ENCODE measurements at regions not wholly inside any gene's neighbourhood (a gene's known extent, or its start where the extent isn't known, plus 50 kb on each side); places are given as distances from the start of the nearest gene placed in this dataset.
"Not testable (repeated sequence)": the region's sequence is repeated elsewhere in the genome, so short reads cannot be mapped to it uniquely, and the experiment has no call there.

DNA sequence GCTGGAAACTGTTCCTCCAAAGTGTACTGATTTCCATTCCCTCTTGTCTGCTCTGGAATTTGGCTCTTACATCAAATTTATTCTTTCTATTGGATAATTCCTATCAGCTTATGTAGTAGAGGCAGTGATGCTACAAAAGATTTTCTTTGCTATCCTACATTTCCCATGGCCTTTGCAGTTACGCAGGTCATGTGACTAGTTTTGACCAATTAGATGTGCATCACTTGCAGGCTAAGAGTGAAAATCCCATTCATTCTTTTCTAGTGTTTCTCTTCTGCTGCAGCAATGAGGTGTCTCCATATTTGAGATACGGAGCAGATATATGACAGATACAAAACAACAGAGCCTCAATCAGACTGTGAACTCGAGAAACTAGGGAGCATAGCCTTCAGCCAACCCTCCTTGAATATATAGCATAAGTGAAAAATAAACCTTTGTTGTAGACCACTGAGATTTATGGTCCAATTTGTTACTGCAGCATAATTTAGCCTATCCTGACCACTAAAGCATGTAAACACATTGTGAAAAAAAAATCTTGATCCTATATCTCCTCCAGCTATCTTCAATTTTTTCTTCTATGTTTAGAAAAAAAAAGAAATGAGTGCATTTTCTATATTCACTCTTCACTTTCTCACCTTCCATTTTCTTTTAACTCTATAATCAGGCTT is 102.0 kb downstream of the HNMT start:
- Histone ChIP-seq H4K20me1 (no peaks in the 10 kb centered on the region), H3K4me2 (no peak overlapping the region), H3K36me3 (no peaks in the 10 kb centered on the region), H3K27ac (no peak overlapping the region), H3K4me1 (peaks cover 0 to 15% (median 0%) of the 10 kb centered on the region in 10 experiments; a peak in 4 of 20 replicates), H3K9me3 (replicated peaks in 1 of 11) (no peaks in the 10 kb centered on the region), H3K4me3 (no peak overlapping the region), H3K9ac (no peak overlapping the region), H3K27me3 (no peaks in the 10 kb centered on the region)
- no peak for TF ChIP-seq Cebpa-rat (IDR thresholded peaks at IDR 0.05)

DNA sequence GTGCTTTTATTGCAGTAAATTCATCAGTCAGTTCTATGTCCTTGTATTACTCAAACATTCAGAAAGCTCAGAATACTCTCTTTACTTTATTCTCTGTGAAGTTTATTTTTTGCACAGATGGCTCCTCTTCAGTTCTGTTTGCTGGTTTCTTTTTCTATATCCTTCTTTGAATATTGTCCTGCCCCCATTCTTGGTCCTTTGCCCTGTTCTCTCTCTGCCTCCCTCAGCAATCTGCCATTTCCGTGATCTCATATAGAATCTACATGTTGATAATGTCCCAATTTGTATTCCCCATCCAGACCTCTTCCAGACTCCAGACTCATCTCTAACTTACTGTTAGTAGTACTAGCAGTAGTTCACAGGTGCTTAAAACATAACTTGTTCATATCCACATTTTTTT is 102.6 kb downstream of the HNMT start:
- no peaks in the 10 kb centered on the region for H3K27me3 ChIP-seq
- no peak overlapping the region for H3K4me3 ChIP-seq
- H3K36me3 ChIP-seq = no peaks in the 10 kb centered on the region
- no peak for TF ChIP-seq Cebpa-rat (IDR thresholded peaks at IDR 0.05)
- H3K4me2 ChIP-seq = no peak overlapping the region
- H3K9ac ChIP-seq = no peak overlapping the region
- H3K27ac ChIP-seq = no peak overlapping the region
- H4K20me1 ChIP-seq = no peaks in the 10 kb centered on the region
- H3K9me3 ChIP-seq (replicated peaks in 1 of 11) = no peaks in the 10 kb centered on the region
- H3K4me1 ChIP-seq = peaks cover 0 to 10% (median 0%) of the 10 kb centered on the region in 10 experiments; a peak in 4 of 20 replicates

DNA sequence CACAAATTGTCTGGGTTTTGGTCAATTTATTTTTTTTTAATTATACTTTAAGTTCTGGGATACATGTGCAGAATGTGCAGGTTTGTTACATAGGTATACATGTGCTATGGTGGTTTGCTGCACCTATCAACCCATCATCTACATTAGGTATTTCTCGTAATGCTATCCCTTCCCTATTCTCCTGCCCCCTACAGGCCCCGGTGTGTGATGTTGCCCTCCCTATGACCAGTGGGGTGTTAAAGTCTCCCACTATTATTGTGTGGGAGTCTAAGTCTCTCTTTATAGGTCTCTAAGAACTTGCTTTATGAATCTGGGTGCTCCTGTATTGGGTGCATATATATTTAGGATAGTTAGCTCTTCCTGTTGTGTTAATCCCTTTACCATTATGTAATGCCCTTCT is 104.4 kb downstream of the HNMT start:
- H3K4me2 ChIP-seq; H3K4me1 ChIP-seq; H3K36me3 ChIP-seq; H3K27ac ChIP-seq; H3K9me3 ChIP-seq (replicated peaks in 1 of 11); H4K20me1 ChIP-seq; H3K9ac ChIP-seq; H3K27me3 ChIP-seq; H3K4me3 ChIP-seq: not testable (repeated sequence)

DNA sequence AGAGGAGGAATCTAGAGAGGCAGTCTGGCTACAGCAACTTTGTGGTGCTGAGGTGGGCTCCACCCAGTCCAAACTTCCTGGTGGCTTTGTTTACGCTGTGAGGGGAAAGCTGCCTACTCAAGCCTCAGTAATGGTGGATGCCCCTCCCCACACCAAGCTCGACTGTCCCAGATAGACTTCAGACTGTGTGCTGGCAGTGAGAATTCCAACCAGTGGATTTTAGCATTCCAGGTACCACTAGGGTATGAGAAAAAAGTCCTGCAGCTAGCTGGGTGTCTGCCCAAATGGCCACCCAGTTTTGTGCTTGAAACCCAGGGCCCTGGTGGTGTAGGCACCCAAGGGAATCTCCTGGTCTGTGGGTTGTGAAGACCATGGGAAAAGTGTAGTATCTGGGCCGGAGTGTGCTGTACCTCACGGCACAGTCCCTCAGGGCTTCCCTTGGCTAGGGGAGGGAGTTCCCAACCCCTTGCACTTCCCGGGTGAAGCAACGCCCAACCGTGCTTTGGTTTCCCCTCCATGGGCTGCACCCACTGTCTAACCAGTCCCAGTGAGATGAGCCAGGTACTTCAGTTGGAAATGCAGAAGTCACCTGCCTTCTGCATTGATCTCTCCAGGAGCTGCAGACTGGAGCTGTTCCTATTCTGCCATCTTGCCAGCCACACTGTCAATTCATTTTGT is 106.9 kb downstream of the HNMT start:
- H3K27ac ChIP-seq, H4K20me1 ChIP-seq: not testable (repeated sequence)
- H3K4me2 ChIP-seq = peak overlapping the region in 2 of 11 experiments; percentile 1 to 13; a peak in 2 of 22 replicates

DNA sequence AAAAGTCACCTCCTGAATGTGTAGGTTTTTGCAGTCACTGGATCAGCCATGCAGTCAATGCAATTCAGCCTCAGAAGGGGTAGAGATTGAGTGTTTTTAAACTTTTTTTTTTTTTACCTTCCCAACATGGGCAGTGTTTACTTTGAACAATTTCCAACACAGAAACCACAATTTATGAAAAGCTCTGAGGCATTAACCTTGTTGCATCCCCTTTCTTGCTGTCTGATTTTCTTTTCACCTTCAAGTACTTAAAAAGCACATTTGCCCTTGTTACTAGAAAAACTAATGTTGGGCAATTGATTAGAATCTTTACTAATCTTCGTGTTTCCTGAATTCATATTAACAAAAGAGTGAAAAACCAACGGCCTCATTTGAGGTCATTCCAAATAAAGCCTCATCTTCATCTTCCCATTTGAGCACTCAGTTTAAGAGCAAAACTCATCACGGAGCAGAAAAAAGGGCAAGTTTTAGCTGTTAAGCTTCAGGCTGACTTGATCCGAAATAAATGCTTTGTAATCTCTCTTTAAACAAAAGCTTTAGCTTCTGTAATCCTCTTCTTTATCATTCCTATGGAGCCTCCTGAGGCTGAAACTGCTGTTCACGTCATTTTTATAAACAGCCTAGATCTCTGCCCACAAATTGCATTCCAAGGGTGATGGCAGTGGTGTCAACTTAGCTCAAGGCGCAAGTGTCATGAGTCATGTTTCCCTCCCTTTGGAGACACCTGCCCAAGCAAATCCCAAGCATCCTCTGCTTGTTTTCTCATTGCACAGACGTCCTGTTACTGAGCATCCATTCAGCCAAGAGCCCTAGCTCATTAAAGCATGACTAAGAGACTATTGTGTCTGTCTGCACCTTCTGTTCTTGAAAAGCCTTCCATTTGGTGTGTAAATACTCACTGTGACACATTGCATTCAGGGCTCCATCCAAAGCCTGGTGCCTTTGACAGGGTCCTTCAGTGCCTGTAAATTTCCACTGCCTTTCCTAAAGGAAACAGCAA is 107.7 kb downstream of the HNMT start:
- no peaks in the 10 kb centered on the region for H4K20me1 ChIP-seq
- TF ChIP-seq Cebpa-rat (IDR thresholded peaks at IDR 0.05) = no peak
- H3K27ac ChIP-seq = no peak overlapping the region
- H3K9me3 ChIP-seq (replicated peaks in 1 of 11) = no peaks in the 10 kb centered on the region
- H3K27me3 ChIP-seq = no peaks in the 10 kb centered on the region
- no peak overlapping the region for H3K4me2 ChIP-seq
- H3K9ac ChIP-seq = no peak overlapping the region
- H3K4me3 ChIP-seq = no peak overlapping the region
- no peaks in the 10 kb centered on the region for H3K36me3 ChIP-seq
- H3K4me1 ChIP-seq = peaks cover 0 to 8% (median 0%) of the 10 kb centered on the region in 10 experiments; a peak in 4 of 20 replicates

More for the DNA sequence above, 106.9 kb downstream of the HNMT start:
- H3K27me3 ChIP-seq; H3K9me3 ChIP-seq (replicated peaks in 1 of 11); H3K36me3 ChIP-seq; H3K9ac ChIP-seq; H3K4me1 ChIP-seq; H3K4me3 ChIP-seq: not testable (repeated sequence)

DNA sequence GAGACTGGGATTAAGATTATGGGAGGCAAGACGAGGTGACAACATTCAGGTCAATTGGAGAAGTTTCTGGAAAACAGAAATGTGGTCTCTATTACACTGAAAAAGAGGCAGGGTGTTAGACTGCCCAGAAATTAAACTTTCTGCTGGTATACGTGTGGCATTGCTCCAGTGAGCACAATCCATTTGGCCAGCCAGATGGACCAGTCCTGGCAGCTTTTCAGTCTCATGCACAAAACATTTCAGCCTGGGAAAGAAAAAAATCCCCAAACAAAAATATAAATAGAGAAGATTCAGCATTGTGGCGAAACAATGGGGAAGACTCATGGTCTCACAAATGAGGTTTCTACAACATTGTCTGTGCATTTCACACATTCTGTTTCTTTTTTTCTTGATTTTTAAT is 113.9 kb downstream of the HNMT start:
- no peak for TF ChIP-seq Cebpa-rat (IDR thresholded peaks at IDR 0.05)
- Histone ChIP-seq H4K20me1 (no peaks in the 10 kb centered on the region), H3K27ac (no peak overlapping the region), H3K4me3 (no peak overlapping the region), H3K4me1 (no peaks in the 10 kb centered on the region), H3K9ac (no peak overlapping the region), H3K36me3 (no peaks in the 10 kb centered on the region), H3K27me3 (no peaks in the 10 kb centered on the region), H3K4me2 (no peak overlapping the region), H3K9me3 (replicated peaks in 1 of 11) (no peaks in the 10 kb centered on the region)

DNA sequence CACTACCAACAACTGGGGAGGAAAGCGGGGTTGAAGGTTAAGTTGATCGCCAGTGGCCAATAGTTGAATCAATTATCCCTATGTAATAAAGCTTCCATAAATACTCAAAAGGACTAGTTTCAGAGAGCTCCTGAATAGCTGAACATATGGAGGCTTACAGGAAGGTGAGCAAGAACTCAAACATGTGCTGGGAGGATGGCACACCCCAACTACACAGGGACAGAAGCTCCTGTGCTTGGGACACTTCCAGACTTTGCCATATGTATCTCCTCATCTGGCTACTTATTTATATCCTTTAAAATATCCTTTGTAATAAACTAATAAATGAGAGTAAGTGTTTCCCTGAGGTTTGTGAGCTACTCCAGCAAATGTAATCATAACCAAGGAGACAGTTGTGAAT is 115.7 kb downstream of the HNMT start:
- H3K4me3 ChIP-seq = no peak overlapping the region
- H3K9ac ChIP-seq = no peak overlapping the region
- H4K20me1 ChIP-seq = no peaks in the 10 kb centered on the region
- TF ChIP-seq Cebpa-rat (IDR thresholded peaks at IDR 0.05) = no peak
- no peaks in the 10 kb centered on the region for H3K27me3 ChIP-seq
- H3K9me3 ChIP-seq (replicated peaks in 1 of 11) = no peaks in the 10 kb centered on the region
- H3K36me3 ChIP-seq = no peaks in the 10 kb centered on the region
- H3K4me1 ChIP-seq = peaks cover 0 to 10% (median 0%) of the 10 kb centered on the region in 10 experiments; a peak in 3 of 20 replicates
- H3K27ac ChIP-seq = no peak overlapping the region
- no peak overlapping the region for H3K4me2 ChIP-seq

DNA sequence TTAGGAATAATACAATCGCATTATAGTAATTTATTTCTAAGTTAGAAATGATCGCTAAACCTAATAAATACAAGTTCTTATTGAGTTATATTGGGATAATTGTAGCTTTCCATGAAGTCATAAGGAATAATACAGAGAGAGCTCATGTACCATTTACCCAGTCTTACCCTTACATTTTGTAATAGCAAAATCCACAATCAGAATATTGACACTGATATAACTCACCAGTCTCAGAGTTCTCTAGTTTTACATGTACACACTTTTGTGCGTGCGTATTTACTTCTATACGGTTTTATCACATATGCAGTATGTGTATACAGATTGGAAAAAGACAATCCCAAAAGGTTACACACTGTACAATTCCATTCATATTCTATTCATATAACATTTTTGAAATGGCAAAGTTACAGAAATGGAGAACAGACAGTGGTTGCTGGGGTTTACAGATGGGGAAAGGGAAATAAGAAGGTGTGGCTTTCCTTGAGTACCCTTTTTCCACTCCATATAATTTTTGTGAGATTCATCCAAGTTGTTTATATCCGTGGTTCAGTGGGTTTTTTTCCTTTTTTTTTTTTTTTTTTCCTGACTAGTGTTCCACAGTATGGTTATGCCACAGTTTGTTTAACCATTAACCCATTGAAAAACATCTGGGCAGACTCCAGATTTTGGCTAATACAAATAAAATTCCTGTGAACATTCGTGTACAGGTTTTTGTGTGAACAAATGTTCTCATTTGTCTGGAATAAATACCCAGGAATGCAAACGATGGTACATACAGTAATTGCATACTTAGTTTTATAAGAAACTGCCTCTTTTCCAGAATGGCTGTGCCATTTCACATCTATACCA is 117.2 kb downstream of the HNMT start:
- Histone ChIP-seq H3K4me1 (peaks cover 0 to 12% (median 0%) of the 10 kb centered on the region in 10 experiments; a peak in 4 of 20 replicates), H3K9ac (no peak overlapping the region), H3K27me3 (no peaks in the 10 kb centered on the region), H3K9me3 (replicated peaks in 1 of 11) (no peaks in the 10 kb centered on the region), H3K36me3 (no peaks in the 10 kb centered on the region), H3K4me3 (no peak overlapping the region), H3K27ac (no peak overlapping the region), H3K4me2 (no peak overlapping the region), H4K20me1 (no peaks in the 10 kb centered on the region)
- no peak for TF ChIP-seq Cebpa-rat (IDR thresholded peaks at IDR 0.05)

All from BLaER1 treated with 17β-estradiol and CSF1 and Interleukin-3, amounts not matched to agents 10 nM and 100 nM (cell line).